Activated CD4-positive, alpha-beta T cell treated with anti-CD3 and anti-CD28 coated beads for 48 hours (primary cell): ENCODE measurements at regions not wholly inside any gene's neighbourhood (a gene's known extent, or its start where the extent isn't known, plus 50 kb on each side); places are given as distances from the start of the nearest gene placed in this dataset.
"Not testable (repeated sequence)": the region's sequence is repeated elsewhere in the genome, so short reads cannot be mapped to it uniquely, and the experiment has no call there.

Experiments used
- DNase-seq: peaks from one replicate; pipeline ENCODE4 v3.0.0-alpha.2; 2020

DNA sequence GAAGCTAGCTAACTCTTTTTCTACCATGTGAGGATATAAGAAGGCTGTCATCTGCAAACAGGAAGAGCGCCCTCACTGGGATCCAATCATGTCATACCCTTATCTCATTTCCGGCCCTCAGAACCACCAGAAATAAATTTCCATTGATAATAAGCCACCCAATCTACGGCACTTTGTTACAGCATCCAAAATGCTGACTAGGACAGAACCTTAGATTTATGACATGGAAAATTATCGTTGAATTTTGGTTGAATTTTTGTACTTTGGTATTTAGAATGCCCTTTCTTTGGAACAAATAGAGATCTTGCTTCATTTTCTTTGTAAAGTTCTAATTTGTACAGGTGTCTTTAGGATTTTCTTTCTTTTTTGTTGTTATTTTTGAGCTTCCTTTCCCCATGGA is 53.3 kb upstream of the CYLC2 start:
- DNase-seq: no peak

- DNase-seq: no peak
Observed at GRCh38 chr9:102922526-102922925, 72.6 kb upstream of the CYLC2 start.

DNA sequence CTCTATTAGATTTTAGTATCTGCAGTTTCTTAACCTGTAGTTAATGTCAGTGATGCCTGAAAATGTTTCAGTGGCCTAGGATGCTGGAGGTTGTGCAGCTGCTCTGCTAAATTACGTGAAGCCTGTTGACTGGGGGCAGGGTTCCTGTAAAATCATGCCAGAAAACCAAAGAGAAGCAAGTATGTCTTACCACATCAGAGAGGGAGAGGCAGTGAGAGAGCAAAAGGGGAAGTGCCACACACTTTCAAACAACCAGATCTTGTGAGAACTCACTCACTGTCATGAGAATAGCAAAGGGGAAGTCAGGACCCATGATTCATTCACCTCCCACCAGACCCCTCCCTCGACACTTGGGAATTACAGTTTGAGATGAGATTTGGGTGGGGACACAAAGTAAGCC is 83.9 kb upstream of the CYLC2 start:
- no peak for DNase-seq

DNA sequence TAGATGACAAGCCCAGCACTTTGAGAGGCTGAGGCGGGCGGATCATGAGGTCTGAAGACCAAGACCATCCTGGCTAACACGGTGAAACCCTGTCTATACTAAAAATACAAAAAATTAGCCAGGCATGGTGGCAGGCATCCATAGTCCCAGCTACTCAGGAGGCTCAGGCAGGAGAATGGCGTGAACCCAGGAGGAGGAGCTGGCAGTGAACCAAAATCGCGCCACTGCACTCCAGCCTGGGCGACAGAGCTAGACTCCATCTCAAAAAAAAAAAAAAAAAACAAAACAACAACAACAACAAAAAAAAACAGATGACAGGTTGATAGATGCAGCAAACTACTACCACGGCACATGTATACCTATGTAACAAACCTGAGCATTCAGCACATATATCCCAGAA is 89.3 kb upstream of the CYLC2 start:
- DNase-seq: not testable (repeated sequence)

- DNase-seq: no peak
Observed at GRCh38 chr9:102892025-102892424, 103.1 kb upstream of the CYLC2 start.

DNA sequence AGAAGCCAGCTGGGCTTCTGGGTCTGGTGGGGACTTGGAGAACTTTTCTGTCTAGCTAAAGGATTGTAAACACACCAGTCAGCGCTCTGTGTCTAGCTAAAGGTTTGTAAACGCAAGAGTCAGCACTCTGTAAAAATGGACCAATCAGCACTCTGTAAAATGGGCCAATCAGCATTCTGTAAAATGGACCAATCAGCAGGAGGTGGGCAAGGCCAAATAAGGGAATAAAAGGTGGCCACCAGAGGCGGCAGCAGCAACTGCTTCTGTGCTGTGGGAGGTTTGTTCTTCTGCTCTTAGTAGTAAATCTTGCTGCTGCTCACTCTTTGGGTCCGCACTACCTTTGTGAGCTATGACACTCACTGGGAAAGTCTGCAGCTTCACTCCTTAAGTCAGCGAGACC is 106.4 kb upstream of the CYLC2 start:
- DNase-seq: not testable (repeated sequence)

GRCh38 chr9:102875687-102876086 is 119.4 kb upstream of the CYLC2 start:
- DNase-seq: no peak

GRCh38 chr9:102867488-102867887 is 127.6 kb upstream of the CYLC2 start:
- no peak for DNase-seq

DNA sequence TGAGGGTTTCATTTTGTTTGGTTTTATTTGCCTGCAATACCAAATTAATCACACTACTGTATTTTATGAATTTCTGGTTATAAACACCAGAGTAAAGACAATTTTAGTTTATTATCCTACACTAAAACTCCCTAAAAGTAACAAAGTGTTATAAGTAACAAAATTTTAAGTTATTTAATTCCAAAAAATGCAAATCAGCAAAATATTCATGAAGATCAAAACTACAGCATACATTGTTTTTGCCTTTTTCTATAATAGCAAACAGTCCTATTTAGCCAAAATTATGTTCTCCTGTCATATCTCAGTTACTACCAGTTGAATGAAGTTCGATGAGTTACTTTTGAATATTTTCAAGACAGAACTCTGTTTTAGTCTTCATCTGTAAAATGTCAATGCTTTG is 132.7 kb upstream of the CYLC2 start:
- DNase-seq: no peak

DNA sequence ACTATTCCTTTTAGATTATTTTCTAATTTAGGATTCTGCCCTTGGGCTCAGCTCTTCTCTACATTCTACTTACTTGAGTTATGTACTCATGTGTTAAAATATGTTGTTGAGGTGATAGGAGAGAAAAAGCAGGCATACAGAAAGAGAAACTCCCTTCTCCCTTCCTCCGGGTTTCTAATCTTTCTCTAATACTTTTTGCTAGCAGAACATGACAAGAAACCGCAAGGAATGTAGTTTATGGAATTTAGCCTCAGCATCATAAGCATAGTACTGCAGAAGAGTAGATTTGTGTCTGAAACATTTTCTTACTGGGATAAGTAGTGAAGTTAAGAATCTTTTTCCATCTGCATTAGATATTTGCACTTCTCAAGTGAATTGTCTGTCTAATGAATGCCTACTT is 139.5 kb upstream of the CYLC2 start:
- DNase-seq: no peak

DNA sequence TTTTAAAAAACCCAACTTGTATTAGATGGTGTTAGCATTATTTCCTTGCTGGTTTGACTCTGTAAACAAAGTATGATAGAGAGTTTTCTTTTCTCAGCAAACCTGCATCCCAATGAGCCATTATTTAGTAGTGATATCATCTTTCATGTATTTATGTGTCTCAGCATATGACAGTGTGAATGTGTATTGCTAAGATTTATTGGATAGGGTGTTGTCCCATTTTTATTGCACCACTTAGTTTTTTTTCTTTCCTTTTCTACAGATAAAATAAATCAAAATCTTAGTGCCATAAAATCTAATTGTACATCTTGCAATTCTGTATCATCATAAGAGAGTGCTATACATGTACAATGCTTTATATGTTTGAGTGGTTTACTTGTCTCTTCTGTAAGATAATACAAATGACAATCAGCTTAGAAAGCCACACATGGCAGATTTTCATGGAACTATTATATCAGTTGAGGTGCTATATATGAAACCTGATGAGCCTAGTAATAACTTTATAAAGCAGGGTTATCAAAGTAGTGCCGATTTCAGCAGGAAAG is 149.2 kb upstream of the CYLC2 start:
- DNase-seq: no peak

- no peak for DNase-seq
Observed at GRCh38 chr9:102844716-102845115, 150.4 kb upstream of the CYLC2 start.

- no peak for DNase-seq
Observed at GRCh38 chr9:102842423-102842822, 152.7 kb upstream of the CYLC2 start.

GRCh38 chr9:102841376-102841775 is 153.8 kb upstream of the CYLC2 start:
- no peak for DNase-seq

- no peak for DNase-seq
Observed at GRCh38 chr9:102840335-102840734, 154.8 kb upstream of the CYLC2 start.

DNA sequence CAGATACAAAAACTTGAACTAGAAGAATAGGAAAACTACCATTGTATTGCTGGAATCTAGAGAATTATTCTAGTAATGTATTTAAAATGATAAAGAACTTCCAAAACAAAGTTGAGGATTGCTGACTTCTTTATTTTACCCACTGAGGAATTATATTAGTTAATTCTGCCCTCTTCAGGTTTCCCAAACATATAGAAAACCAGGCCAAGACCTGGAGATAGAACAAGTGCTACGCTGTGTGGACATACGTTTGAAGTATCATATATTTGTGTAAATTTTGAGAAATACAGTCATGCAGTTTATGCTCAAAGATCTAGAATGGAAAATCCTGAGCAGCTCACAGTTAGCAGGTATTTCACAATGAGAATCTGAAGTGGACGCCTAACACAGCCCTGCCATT is 162.3 kb upstream of the CYLC2 start:
- no peak for DNase-seq

GRCh38 chr9:102796244-102796643 is 198.9 kb upstream of the CYLC2 start:
- no peak for DNase-seq

DNA sequence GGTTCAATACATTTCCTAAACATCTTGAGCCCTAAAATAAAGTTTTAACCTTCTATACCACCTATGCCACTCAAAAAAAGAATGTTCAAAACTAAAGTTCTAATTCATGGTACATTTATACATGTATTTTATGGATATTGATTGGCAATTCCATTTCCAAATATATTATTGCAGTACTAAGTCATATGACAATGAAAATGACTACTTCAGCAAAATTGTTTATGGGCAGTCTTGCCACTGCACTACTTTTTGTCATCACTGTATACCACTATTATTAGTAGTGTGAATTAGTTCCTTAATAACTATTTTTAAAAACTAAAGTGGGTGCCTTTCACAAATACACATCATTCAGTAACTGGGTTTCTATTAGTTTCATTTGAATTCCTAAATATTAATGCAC is 199.6 kb upstream of the CYLC2 start:
- no peak for DNase-seq

- DNase-seq: no peak
Observed at GRCh38 chr9:102779356-102779755, 215.8 kb upstream of the CYLC2 start.

DNA sequence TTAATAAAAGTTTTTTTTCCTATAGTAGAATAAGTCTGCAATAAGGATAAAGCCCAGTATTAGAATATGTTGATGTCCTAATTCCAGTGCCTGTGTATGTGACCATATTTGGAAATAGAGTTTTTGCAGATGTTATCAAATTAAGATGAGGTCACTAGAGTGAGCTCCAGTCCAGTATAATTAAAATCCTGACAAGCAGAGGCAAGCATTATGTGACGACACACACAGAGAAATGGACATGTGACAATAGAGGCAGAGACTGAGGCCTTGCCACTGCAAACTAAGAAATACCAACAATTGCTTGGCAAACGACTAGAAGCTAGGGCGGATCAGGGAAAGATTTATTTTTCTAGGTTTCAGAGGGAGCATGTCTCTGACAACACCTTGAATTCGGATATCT is 216.4 kb upstream of the CYLC2 start:
- no peak for DNase-seq

DNA sequence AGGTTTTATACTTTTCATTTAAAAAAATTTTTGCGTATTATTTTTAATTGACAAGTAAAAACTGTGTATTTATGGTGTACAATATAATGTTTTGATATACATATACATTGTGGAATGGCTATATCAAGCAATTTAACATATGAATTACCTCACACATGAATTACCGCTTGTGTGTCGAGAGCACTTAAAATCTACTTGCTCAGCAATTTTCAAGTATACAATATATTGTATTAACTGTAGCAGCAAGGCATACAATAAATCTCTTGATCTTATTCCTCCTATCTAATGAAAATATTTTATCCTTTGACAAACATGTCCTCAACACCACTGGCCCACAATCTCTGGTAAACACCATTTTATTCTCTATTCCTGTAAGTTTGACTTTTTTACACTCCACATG is 224.4 kb upstream of the CYLC2 start:
- DNase-seq: no peak

GRCh38 chr9:102769307-102769706 is 225.8 kb upstream of the CYLC2 start:
- DNase-seq: no peak

GRCh38 chr9:102768002-102768401 is 227.1 kb upstream of the CYLC2 start:
- no peak for DNase-seq

- no peak for DNase-seq
Observed at GRCh38 chr9:102767076-102767475, 228.1 kb upstream of the CYLC2 start.

GRCh38 chr9:102740578-102740977 is 254.6 kb upstream of the CYLC2 start:
- DNase-seq: no peak

DNA sequence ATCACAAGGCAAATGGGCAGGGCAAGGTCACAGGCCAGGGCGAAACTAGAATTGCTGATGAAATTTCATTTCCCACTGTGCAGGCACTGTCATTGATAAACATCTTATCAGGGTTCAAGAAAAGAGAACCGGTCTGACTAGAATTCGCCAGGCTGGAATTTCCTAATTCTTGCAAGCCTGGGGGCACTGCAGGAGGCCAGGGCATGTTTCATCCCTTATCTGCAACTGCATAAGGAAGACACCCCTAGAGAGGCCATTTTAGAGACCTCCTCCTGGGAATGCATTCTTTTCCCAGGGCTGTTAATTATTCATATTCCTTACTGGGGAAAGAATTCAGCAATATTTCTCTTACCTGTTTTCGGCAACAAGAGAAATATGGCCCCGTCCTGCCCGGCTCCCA is 266.2 kb upstream of the CYLC2 start:
- no peak for DNase-seq
